HepG2 (cell line): ENCODE measurements at regions not wholly inside any gene's neighbourhood (a gene's known extent, or its start where the extent isn't known, plus 50 kb on each side); places are given as distances from the start of the nearest gene placed in this dataset.

ENCODE experiments used
- ATAC-seq: fragments of 200-7000 bp; cut with Tn5 transposase; 3 replicates; pipeline ENCODE4 v1.9.1; 2020; ENCODE audit warnings: mild to moderate bottlenecking, moderate library complexity
- BruUV-seq: library from RNA; stranded (reverse); fragments of 400-500 nt; replicated peaks from 2 replicates; lab custom pipeline; 2021; lab: Mats Ljungman, UMichigan
- CTCF ChIA-PET: fragments of 300-600 bp; formaldehyde crosslinking; extraction: SDS; loops from one replicate; lab custom pipeline; 2021; ENCODE audit warnings: low total read pairs, inconsistent platforms, low intra/inter-chr PET ratio; lab: Yijun Ruan, JAX
- POLR2A ChIA-PET: fragments of 350-600 bp; sonication (Branson Sonifier 250); formaldehyde crosslinking; loops from one replicate; lab custom pipeline; 2020; ENCODE audit warnings: antibody characterized with exemption, inconsistent platforms; lab: Yijun Ruan, JAX
- DNase-seq: peaks from one replicate; pipeline ENCODE4 v3.0.0-alpha.2; 2015; ENCODE audit warnings: low spot score
- FAIRE-seq: peaks from 3 replicates; lab custom pipeline; 2011; peaks lifted over from hg19 to GRCh38; lab: Jason Lieb, UNC
- H2AFZ ChIP-seq: one replicate; pipeline ENCODE4 v1.6.1; 2011; ENCODE audit warnings: low read length, inconsistent platforms
- H3K27ac ChIP-seq: fragments of 300-600 bp; 3 replicates; pipeline ENCODE4 v1.8.0; 2011; ENCODE audit warnings: mixed run types, mild to moderate bottlenecking, mixed read lengths, low read length, inconsistent platforms; ENCODE audit not compliant: insufficient read depth; ENCODE audit errors: extremely low read length
- H3K27me3 ChIP-seq, 2 experiments: fragments of 200-600 bp in 1 of 2; 2 replicates in 1 of 2; 3 replicates in 1 of 2; pipeline versions ENCODE4 v1.6.0 to v1.8.0; 2011; ENCODE audit warnings: low read length in 2 of 2, mild to moderate bottlenecking in 2 of 2, moderate library complexity in 2 of 2, inconsistent platforms in 1 of 2; ENCODE audit not compliant: insufficient read depth in 2 of 2, control insufficient read depth in 1 of 2
- H3K36me3 ChIP-seq, 2 experiments: fragments of 200-600 bp in 1 of 2; replicated peaks in 1 of 2; 2 replicates in 1 of 2; 3 replicates in 1 of 2; pipeline versions ENCODE4 v1.5.1 to v1.8.0; 2011; ENCODE audit warnings: low read length in 2 of 2, inconsistent platforms in 1 of 2; ENCODE audit not compliant: insufficient read depth in 2 of 2, control insufficient read depth in 1 of 2
- H3K4me1 ChIP-seq: 2 replicates; pipeline ENCODE4 v1.5.1; 2012; ENCODE audit warnings: low read length, inconsistent platforms; ENCODE audit not compliant: insufficient read depth
- H3K4me2 ChIP-seq: 2 replicates; pipeline ENCODE4 v1.6.0; 2011; ENCODE audit warnings: low read depth, low read length, inconsistent platforms
- H3K4me3 ChIP-seq, 3 experiments: fragments of 200-600 bp in 1 of 3; sonication (generic), shearing (Covaris generic) in 1 of 3; replicated peaks in 1 of 3; 2 replicates each; pipeline ENCODE4 v1.5.1; 2011 to 2016; ENCODE audit warnings: low read length in 3 of 3, inconsistent platforms in 2 of 3, low read depth in 2 of 3, mild to moderate bottlenecking in 2 of 3, control low read depth in 1 of 3, mixed read lengths in 1 of 3; ENCODE audit not compliant: insufficient read depth in 1 of 3
- H3K79me2 ChIP-seq: one replicate; pipeline ENCODE4 v1.6.1; 2011; ENCODE audit warnings: low read length, inconsistent platforms; ENCODE audit not compliant: insufficient read depth
- H3K9ac ChIP-seq: 2 replicates; pipeline ENCODE4 v1.6.0; 2011; ENCODE audit warnings: mild to moderate bottlenecking, low read depth, low read length, inconsistent platforms; ENCODE audit not compliant: insufficient read depth
- H3K9me3 ChIP-seq: 2 replicates; pipeline ENCODE4 v1.5.1; 2012; ENCODE audit warnings: mild to moderate bottlenecking, low read length
- H4K20me1 ChIP-seq: 2 replicates; pipeline ENCODE4 v1.6.0; 2011; ENCODE audit warnings: inconsistent platforms, mild to moderate bottlenecking, low read length, moderate library complexity; ENCODE audit not compliant: insufficient read depth
- DR1 ChIP-seq: sonication (generic); formaldehyde crosslinking; IDR thresholded peaks from 2 replicates; pipeline ENCODE4 v1.8.0; 2021; ENCODE audit warnings: mild to moderate bottlenecking, missing genetic modification reagents, inconsistent platforms
- FOSL2 ChIP-seq: sonication (generic); formaldehyde crosslinking; IDR thresholded peaks from 2 replicates; pipeline ENCODE4 v1.4.0; 2020; ENCODE audit warnings: missing genetic modification reagents
- HNRNPK ChIP-seq: fragments of 200-400 bp; formaldehyde crosslinking; IDR thresholded peaks from 2 replicates; pipeline ENCODE4 v1.6.1; 2018; ENCODE audit warnings: low read length, low read depth, moderate library complexity, mild to moderate bottlenecking; ENCODE audit not compliant: poor library complexity, severe bottlenecking
- JDP2 ChIP-seq: sonication (generic); formaldehyde crosslinking; IDR thresholded peaks from 2 replicates; pipeline ENCODE4 v1.8.1; 2022; ENCODE audit warnings: missing genetic modification reagents, borderline replicate concordance
- MED8 ChIP-seq: sonication (generic); formaldehyde crosslinking; IDR thresholded peaks from 2 replicates; pipeline ENCODE4 v1.8.1; 2023; ENCODE audit warnings: mild to moderate bottlenecking, missing genetic modification reagents; ENCODE audit not compliant: insufficient replicate concordance
- NFKB2 ChIP-seq: sonication (generic); formaldehyde crosslinking; IDR thresholded peaks from 2 replicates; pipeline ENCODE4 v1.4.0; 2020; ENCODE audit warnings: missing genetic modification reagents, borderline replicate concordance
- PLRG1 ChIP-seq: fragments of 450-650 bp; conservative IDR thresholded peaks from 2 replicates; pipeline ENCODE4 v1.6.1; 2016
- POLR2G ChIP-seq: fragments of 200-400 bp; formaldehyde crosslinking; IDR thresholded peaks from 2 replicates; pipeline ENCODE4 v1.6.1; 2018; ENCODE audit warnings: mild to moderate bottlenecking, low read depth, low read length, moderate library complexity
- RCOR2 ChIP-seq: IDR thresholded peaks from 2 replicates; pipeline ENCODE4 v1.6.1; 2016; ENCODE audit warnings: missing biosample characterization, missing genetic modification reagents
- THRA ChIP-seq: sonication (generic); formaldehyde crosslinking; IDR thresholded peaks from 2 replicates; pipeline ENCODE4 v1.4.0; 2020; ENCODE audit warnings: missing genetic modification reagents, borderline replicate concordance
- ZBTB20 ChIP-seq: sonication (generic); formaldehyde crosslinking; IDR thresholded peaks from 2 replicates; pipeline ENCODE4 v1.8.1; 2023; ENCODE audit warnings: missing genetic modification reagents, low read depth, mild to moderate bottlenecking, borderline replicate concordance
- ZBTB37 ChIP-seq: sonication (generic); formaldehyde crosslinking; IDR thresholded peaks from 2 replicates; pipeline ENCODE4 v1.4.0; 2020; ENCODE audit warnings: mild to moderate bottlenecking, missing genetic modification reagents
- ZNF780A ChIP-seq: sonication (generic); formaldehyde crosslinking; IDR thresholded peaks from 2 replicates; pipeline ENCODE4 v1.8.0; 2022; ENCODE audit warnings: mild to moderate bottlenecking, missing genetic modification reagents, moderate library complexity
- WGBS: methylation state at CpG from one replicate; pipeline ENCODE4 v1.1.6; 2017; ENCODE audit warnings: low lambda C conversion rate; 5-methylcytosine and 5-hydroxymethylcytosine counted together
- in situ Hi-C: cut with HindIII; loops from 2 replicates; pipeline ENCODE4 v1.10.0; 2017; ENCODE audit warnings: low pct_unique_long_range_greater_than_20kb; ENCODE audit not compliant: extremely low pct_ligation_motif_present
- intact Hi-C: fragments of 100-400 bp; cut with micrococcal nuclease; formaldehyde crosslinking; loops from one replicate; pipeline ENCODE4 v1.10.0; 2022; ENCODE audit not compliant: unreplicated experiment

DNA sequence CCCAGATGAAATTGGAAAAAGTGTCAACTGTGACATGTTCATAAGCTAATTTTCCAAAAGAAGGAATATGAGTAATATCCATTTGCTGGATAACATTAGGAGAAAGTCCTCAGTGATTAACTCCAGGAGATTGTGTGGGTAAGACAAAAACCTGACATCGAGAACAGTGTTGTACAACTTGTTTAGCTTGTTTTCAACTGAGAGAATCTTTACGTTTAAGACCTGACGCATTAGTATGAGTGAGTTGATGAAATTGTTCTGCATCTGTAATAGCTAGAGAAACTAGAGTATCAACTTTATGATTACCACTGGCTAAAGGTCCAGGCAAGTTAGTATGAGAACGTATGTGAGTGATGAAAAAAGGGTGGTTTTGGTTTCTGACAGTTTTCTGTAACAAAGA lies 1452.4 kb downstream of the NLGN4Y start (continued):
- TF ChIP-seq ZBTB37 (CRISPR knock-in tag) (no peak), JDP2 (CRISPR knock-in tag) (no peak), DR1 (CRISPR knock-in tag) (no peak), NFKB2 (no peak), MED8 (CRISPR knock-in tag) (no peak), PLRG1 (no peak), THRA (no peak)

DNA sequence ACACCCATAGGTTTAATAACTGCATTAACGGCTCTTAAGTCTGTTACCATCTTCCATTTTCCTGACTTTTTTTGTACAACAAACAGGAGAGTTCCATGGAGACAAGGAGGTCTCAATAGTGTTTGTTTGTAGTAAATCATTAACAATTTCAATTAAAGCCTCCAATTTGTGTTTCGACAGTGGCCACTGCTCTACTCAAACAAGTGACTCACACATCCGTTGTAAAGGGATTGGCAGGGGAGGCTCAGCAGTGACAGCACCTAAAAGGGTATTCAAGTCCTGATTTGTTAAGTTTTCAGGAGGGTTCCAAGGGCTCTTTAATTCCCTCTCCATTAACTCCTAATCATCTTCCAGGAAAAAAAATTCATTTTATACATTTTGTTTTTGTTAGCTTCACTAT lies 1454.2 kb downstream of the NLGN4Y start:
- 0% methylated on average over 3 of the region's 3 CpGs for WGBS
- H3K79me2 ChIP-seq = no peaks in the 10 kb centered on the region
- H4K20me1 ChIP-seq = no peaks in the 10 kb centered on the region
- ChIA-PET POLR2A (no interaction called here), CTCF (no interaction called here)
- ATAC-seq (no peak), DNase-seq (peak; percentile 3), FAIRE-seq (no peak)
- no peaks in the 10 kb centered on the region for H3K27me3 ChIP-seq
- in situ Hi-C loops = no loop called here
- no TSS peak for BruUV-seq
- no peak overlapping the region for H3K4me2 ChIP-seq
- H3K36me3 ChIP-seq = no peaks in the 10 kb centered on the region
- H3K4me3 ChIP-seq = no peak overlapping the region
- no peak overlapping the region for H3K27ac ChIP-seq
- TF ChIP-seq RCOR2 (CRISPR knock-in tag) (no peak), HNRNPK (no peak), POLR2G (no peak), ZNF780A (no peak), ZBTB20 (CRISPR knock-in tag) (no peak), FOSL2 (peak; percentile 61)
- H2AFZ ChIP-seq = no peak overlapping the region
- no peaks in the 10 kb centered on the region for H3K4me1 ChIP-seq
- H3K9me3 ChIP-seq = peaks cover 34% of the 10 kb centered on the region
- no peak overlapping the region for H3K9ac ChIP-seq
- intact Hi-C loops = no loop called here
